GM12872 (cell line): ENCODE measurements at regions not wholly inside any gene's neighbourhood (a gene's known extent, or its start where the extent isn't known, plus 50 kb on each side); places are given as distances from the start of the nearest gene placed in this dataset.

ENCODE experiments used
- CTCF ChIP-seq: IDR thresholded peaks from 3 replicates; pipeline ENCODE4 v1.5.1; 2011; ENCODE audit warnings: low read depth, mild to moderate bottlenecking, low read length, moderate library complexity; ENCODE audit not compliant: insufficient read depth

- TF ChIP-seq CTCF: no peak
Observed at GRCh38 chr2:217076058-217076435, 216.2 kb upstream of the TNP1 start.

- TF ChIP-seq CTCF: no peak
Observed at GRCh38 chr2:217075268-217076057, 215.6 kb upstream of the TNP1 start.

- TF ChIP-seq CTCF: no peak
Observed at GRCh38 chr2:217074576-217075255, 214.9 kb upstream of the TNP1 start.

DNA sequence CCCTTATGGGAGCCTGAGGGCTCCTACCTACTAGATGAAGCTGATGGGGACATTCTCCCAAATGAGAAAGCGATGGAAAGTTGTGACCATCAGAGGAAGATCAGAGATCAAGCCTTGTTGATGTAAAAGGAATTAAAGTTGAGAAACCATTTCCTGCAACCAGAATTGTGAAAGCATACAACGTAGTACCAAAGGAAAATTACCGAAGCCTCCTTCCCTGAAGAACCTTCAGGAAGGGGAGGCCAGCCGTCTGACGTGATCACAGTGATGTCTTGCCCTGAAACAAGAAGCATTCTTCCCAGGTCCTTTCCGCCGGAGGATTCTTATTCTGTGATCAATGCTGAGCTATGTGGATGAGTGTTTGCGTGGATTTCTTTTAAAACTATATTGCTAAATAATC, 211.6 kb upstream of the TNP1 start:
- no peak for TF ChIP-seq CTCF

- TF ChIP-seq CTCF: no peak
Observed at GRCh38 chr2:217070611-217071010, 210.7 kb upstream of the TNP1 start.

- TF ChIP-seq CTCF: no peak
Observed at GRCh38 chr2:217070043-217070430, 210.2 kb upstream of the TNP1 start.

- TF ChIP-seq CTCF: no peak
Observed at GRCh38 chr2:217069263-217070042, 209.6 kb upstream of the TNP1 start.
